Activated CD4-positive, alpha-beta T cell treated with anti-CD3 and anti-CD28 coated beads for 36 hours (primary cell): ENCODE measurements at regions not wholly inside any gene's neighbourhood (a gene's known extent, or its start where the extent isn't known, plus 50 kb on each side); places are given as distances from the start of the nearest gene placed in this dataset.

ENCODE experiments used
- ATAC-seq: fragments of 200-7000 bp; cut with Tn5 transposase; one replicate; pipeline ENCODE4 v1.10.0; 2021; ENCODE audit warnings: mild to moderate bottlenecking, moderate library complexity
- CTCF ChIA-PET: fragments of 350-600 bp; sonication (Branson Sonifier 250); formaldehyde crosslinking; loops from one replicate; lab custom pipeline; 2021; ENCODE audit warnings: antibody characterized with exemption; lab: Charles Lee
- POLR2A ChIA-PET: fragments of 350-600 bp; sonication (Branson Sonifier 250); formaldehyde crosslinking; loops from one replicate; lab custom pipeline; 2021; ENCODE audit warnings: antibody characterized with exemption, inconsistent platforms; lab: Charles Lee
- DNase-seq: peaks from one replicate; pipeline ENCODE4 v3.0.0-alpha.2; 2020
- H3K27ac Mint-ChIP-seq: one replicate; pipeline ENCODE4 v1.8.0; 2021; ENCODE audit warnings: mixed read lengths
- H3K27me3 Mint-ChIP-seq: one replicate; pipeline ENCODE4 v1.8.0; 2021; ENCODE audit warnings: mixed read lengths
- H3K36me3 Mint-ChIP-seq: one replicate; pipeline ENCODE4 v1.8.0; 2021; ENCODE audit warnings: low read depth, mixed read lengths
- H3K4me1 Mint-ChIP-seq: one replicate; pipeline ENCODE4 v1.8.0; 2021; ENCODE audit warnings: mixed read lengths
- H3K4me3 Mint-ChIP-seq: one replicate; pipeline ENCODE4 v1.8.0; 2021; ENCODE audit warnings: mild to moderate bottlenecking, moderate library complexity, mixed read lengths
- H3K9me3 Mint-ChIP-seq: one replicate; pipeline ENCODE4 v1.8.0; 2021; ENCODE audit warnings: low read depth, mixed read lengths
- intact Hi-C, 2 experiments: fragments of 100-400 bp; cut with DNase I in 1 of 2; cut with micrococcal nuclease in 1 of 2; formaldehyde crosslinking; loops; one replicate each; pipeline versions ENCODE4 v1.14.2 to v1.15.1; 2022 to 2024; cut with DNase I, micrococcal nuclease

- DNase-seq = no peak
- ChIA-PET CTCF (no interaction called here), POLR2A (no interaction called here)
- no peak overlapping the region for H3K27ac Mint-ChIP-seq
- H3K27me3 Mint-ChIP-seq = no peaks in the 10 kb centered on the region
- H3K9me3 Mint-ChIP-seq = no peaks in the 10 kb centered on the region
- no peak for ATAC-seq
- intact Hi-C loops = no loop called here
- H3K4me1 Mint-ChIP-seq = no peaks in the 10 kb centered on the region
- H3K36me3 Mint-ChIP-seq = no peaks in the 10 kb centered on the region
- H3K4me3 Mint-ChIP-seq = no peak overlapping the region
These were observed 88.2 kb downstream of the GABPA start for GRCh38 chr21:25822981-25823380.

GRCh38 chr21:25826652-25827051 is 91.9 kb downstream of the GABPA start:
- H3K9me3 Mint-ChIP-seq = no peaks in the 10 kb centered on the region
- H3K36me3 Mint-ChIP-seq = no peaks in the 10 kb centered on the region
- no peaks in the 10 kb centered on the region for H3K27me3 Mint-ChIP-seq
- CTCF ChIA-PET = interaction anchor here (0.6 kb wide), 1 partner anchor 11 kb away, joined by 3 read pairs; no protein-coding TSS in a partner anchor
- ATAC-seq (no peak), DNase-seq (no peak)
- POLR2A ChIA-PET = no interaction called here
- H3K4me3 Mint-ChIP-seq = no peak overlapping the region
- no peak overlapping the region for H3K27ac Mint-ChIP-seq
- intact Hi-C loops = no loop called here
- H3K4me1 Mint-ChIP-seq = no peaks in the 10 kb centered on the region

- Mint-ChIP-seq H3K9me3 (no peaks in the 10 kb centered on the region), H3K4me1 (no peaks in the 10 kb centered on the region), H3K27me3 (peaks cover 4% of the 10 kb centered on the region), H3K36me3 (no peaks in the 10 kb centered on the region), H3K27ac (no peak overlapping the region), H3K4me3 (no peak overlapping the region)
- ATAC-seq = no peak
- intact Hi-C loops = no loop called here
- no peak for DNase-seq
- POLR2A ChIA-PET = no interaction called here
- CTCF ChIA-PET = no interaction called here
These were observed 92.7 kb downstream of the GABPA start for GRCh38 chr21:25827513-25827912.
